IMR-90 (cell line): ENCODE measurements at regions not wholly inside any gene's neighbourhood (a gene's known extent, or its start where the extent isn't known, plus 50 kb on each side); places are given as distances from the start of the nearest gene placed in this dataset.

Experiments
- ATAC-seq: fragments of 200-7000 bp; cut with Tn5 transposase; 2 replicates; pipeline ENCODE4 v1.9.1; 2020; ENCODE audit warnings: low read depth, mild to moderate bottlenecking, moderate library complexity
- BruUV-seq: library from RNA; stranded (reverse); fragments of 400-500 nt; replicated peaks from 2 replicates; lab custom pipeline; 2021; lab: Mats Ljungman, UMichigan
- CTCF ChIA-PET: fragments of 300-600 bp; formaldehyde crosslinking; extraction: SDS; loops from one replicate; lab custom pipeline; 2021; ENCODE audit warnings: antibody characterized with exemption; lab: Yijun Ruan, JAX
- POLR2A ChIA-PET: fragments of 300-600 bp; sonication (Branson Sonifier 250); formaldehyde crosslinking; loops from one replicate; lab custom pipeline; 2022; ENCODE audit warnings: antibody characterized with exemption; ENCODE audit not compliant: unreplicated experiment; lab: Charles Lee
- DNase-seq: peaks from one replicate; pipeline ENCODE4 v3.0.0; 2013
- H2AFZ ChIP-seq: replicated peaks from 2 replicates; pipeline ENCODE3; 2013; ENCODE audit warnings: low read length, mild to moderate bottlenecking; ENCODE audit not compliant: poor library complexity
- H2AK5ac ChIP-seq: 2 replicates; pipeline ENCODE4 v1.6.1; 2013; ENCODE audit warnings: low read depth, low read length, inconsistent platforms
- H2AK9ac ChIP-seq: replicated peaks from 2 replicates; pipeline ENCODE3; 2013; ENCODE audit warnings: mild to moderate bottlenecking, low read depth, low read length, moderate library complexity; ENCODE audit not compliant: poor library complexity
- H2BK120ac ChIP-seq: 2 replicates; pipeline ENCODE4 v1.6.1; 2013; ENCODE audit warnings: low read depth, low read length, inconsistent platforms
- H2BK15ac ChIP-seq: 3 replicates; pipeline ENCODE4 v1.6.1; 2013; ENCODE audit warnings: low read depth, low read length, inconsistent platforms
- H2BK20ac ChIP-seq: 2 replicates; pipeline ENCODE4 v1.6.1; 2013; ENCODE audit warnings: low read depth, mild to moderate bottlenecking, inconsistent platforms, low read length, moderate library complexity
- H2BK5ac ChIP-seq: 2 replicates; pipeline ENCODE4 v1.6.1; 2013; ENCODE audit warnings: mild to moderate bottlenecking, low read depth, low read length, inconsistent platforms; ENCODE audit not compliant: poor library complexity, severe bottlenecking
- H3K14ac ChIP-seq: replicated peaks from 2 replicates; pipeline ENCODE4 v1.6.1; 2013; ENCODE audit warnings: low read depth, low read length, inconsistent platforms
- H3K18ac ChIP-seq: 2 replicates; pipeline ENCODE4 v1.6.1; 2013; ENCODE audit warnings: low read depth, low read length, control low read depth
- H3K23ac ChIP-seq: 2 replicates; pipeline ENCODE4 v1.6.1; 2013; ENCODE audit warnings: low read depth, low read length, inconsistent platforms
- H3K27ac ChIP-seq: 2 replicates; pipeline ENCODE4 v1.5.1; 2013; ENCODE audit warnings: mild to moderate bottlenecking, control low read depth, low read length; ENCODE audit not compliant: insufficient read depth
- H3K27me3 ChIP-seq: 2 replicates; pipeline ENCODE4 v1.6.1; 2013; ENCODE audit warnings: low read length; ENCODE audit not compliant: control insufficient read depth, insufficient read depth
- H3K36me3 ChIP-seq: 2 replicates; pipeline ENCODE4 v1.6.1; 2013; ENCODE audit warnings: low read length, mixed read lengths; ENCODE audit not compliant: control insufficient read depth, insufficient read depth
- H3K4ac ChIP-seq: 2 replicates; pipeline ENCODE4 v1.6.1; 2013; ENCODE audit warnings: low read depth, low read length, inconsistent platforms
- H3K4me1 ChIP-seq: 2 replicates; pipeline ENCODE4 v1.6.1; 2013; ENCODE audit warnings: low read length, mixed read lengths; ENCODE audit not compliant: control insufficient read depth, insufficient read depth
- H3K4me2 ChIP-seq: 2 replicates; pipeline ENCODE4 v1.6.1; 2013; ENCODE audit warnings: low read depth, mild to moderate bottlenecking, control low read depth, low read length, moderate library complexity
- H3K4me3 ChIP-seq: 2 replicates; pipeline ENCODE4 v1.5.1; 2013; ENCODE audit warnings: low read depth, mild to moderate bottlenecking, control low read depth, low read length, moderate library complexity; ENCODE audit not compliant: insufficient read depth
- H3K56ac ChIP-seq: 2 replicates; pipeline ENCODE4 v1.6.1; 2013; ENCODE audit warnings: low read length, inconsistent platforms; ENCODE audit not compliant: insufficient read depth; ENCODE audit errors: extremely low read depth
- H3K79me1 ChIP-seq, 2 experiments: 2 replicates each; pipeline ENCODE4 v1.6.1; 2013; ENCODE audit warnings: low read length in 2 of 2, inconsistent platforms in 1 of 2, low read depth in 1 of 2
- H3K9ac ChIP-seq: 2 replicates; pipeline ENCODE4 v1.6.1; 2013; ENCODE audit warnings: low read depth, low read length, control low read depth
- H3K9me1 ChIP-seq: 2 replicates; pipeline ENCODE4 v1.6.1; 2013; ENCODE audit warnings: low read length, inconsistent platforms; ENCODE audit not compliant: insufficient read depth
- H3K9me3 ChIP-seq: 2 replicates; pipeline ENCODE4 v1.6.1; 2013; ENCODE audit warnings: low read length; ENCODE audit not compliant: control insufficient read depth, insufficient read depth
- H4K20me1 ChIP-seq: 2 replicates; pipeline ENCODE4 v1.6.1; 2013; ENCODE audit warnings: low read length, inconsistent platforms; ENCODE audit not compliant: insufficient read depth
- H4K5ac ChIP-seq: 2 replicates; pipeline ENCODE4 v1.6.1; 2013; ENCODE audit warnings: mild to moderate bottlenecking, low read depth, low read length, control low read depth
- H4K8ac ChIP-seq, 2 experiments: 2 replicates each; pipeline ENCODE4 v1.6.1; 2013; ENCODE audit warnings: low read depth in 2 of 2, low read length in 2 of 2, control low read depth in 1 of 2, inconsistent platforms in 1 of 2
- H4K91ac ChIP-seq: 2 replicates; pipeline ENCODE4 v1.6.1; 2013; ENCODE audit warnings: low read depth, low read length, inconsistent platforms; ENCODE audit not compliant: insufficient read depth
- BHLHE40 ChIP-seq: fragments of 150-350 bp; IDR thresholded peaks from 2 replicates; pipeline ENCODE4 v1.6.1; 2016; ENCODE audit warnings: mild to moderate bottlenecking, low read depth, low read length
- CEBPB ChIP-seq: IDR thresholded peaks from 2 replicates; pipeline ENCODE4 v1.6.1; 2012; ENCODE audit warnings: low read depth, low read length, improper control_type of control experiment
- CHD1 ChIP-seq: IDR thresholded peaks from 2 replicates; pipeline ENCODE4 v1.6.1; 2012; ENCODE audit warnings: low read depth, low read length, improper control_type of control experiment
- CTCF ChIP-seq: conservative IDR thresholded peaks from 2 replicates; pipeline ENCODE4 v1.5.1; 2012; ENCODE audit warnings: mild to moderate bottlenecking, low read depth, low read length, improper control_type of control experiment
- ELK1 ChIP-seq: fragments of 150-350 bp; IDR thresholded peaks from 2 replicates; pipeline ENCODE4 v1.6.1; 2016; ENCODE audit warnings: low read depth, mild to moderate bottlenecking, low read length, moderate library complexity, borderline replicate concordance
- FOS ChIP-seq: fragments of 150-350 bp; IDR thresholded peaks from 2 replicates; pipeline ENCODE4 v1.6.1; 2016; ENCODE audit warnings: low read depth, low read length
- MAFK ChIP-seq: IDR thresholded peaks from 2 replicates; pipeline ENCODE4 v1.6.1; 2012; ENCODE audit warnings: low read depth, low read length, improper control_type of control experiment
- MAZ ChIP-seq: IDR thresholded peaks from 2 replicates; pipeline ENCODE4 v1.6.1; 2012; ENCODE audit warnings: low read depth, mild to moderate bottlenecking, low read length, improper control_type of control experiment, moderate library complexity, borderline replicate concordance
- MXI1 ChIP-seq: IDR thresholded peaks from 2 replicates; pipeline ENCODE4 v1.6.1; 2012; ENCODE audit warnings: low read depth, mild to moderate bottlenecking, low read length, moderate library complexity, borderline replicate concordance
- NFE2L2 ChIP-seq: fragments of 150-350 bp; IDR thresholded peaks from 2 replicates; pipeline ENCODE4 v1.6.1; 2016; ENCODE audit warnings: low read depth, mild to moderate bottlenecking, low read length
- POLR2A ChIP-seq: IDR thresholded peaks from 2 replicates; pipeline ENCODE4 v1.6.1; 2012; ENCODE audit warnings: mild to moderate bottlenecking, low read depth, low read length
- RAD21 ChIP-seq: IDR thresholded peaks from 2 replicates; pipeline ENCODE4 v1.6.1; 2012; ENCODE audit warnings: low read length, improper control_type of control experiment
- RCOR1 ChIP-seq: IDR thresholded peaks from 2 replicates; pipeline ENCODE4 v1.6.1; 2012; ENCODE audit warnings: mild to moderate bottlenecking, low read length, improper control_type of control experiment; ENCODE audit not compliant: insufficient replicate concordance
- RFX5 ChIP-seq: IDR thresholded peaks from 2 replicates; pipeline ENCODE4 v1.8.0; 2012; ENCODE audit warnings: low read depth, mild to moderate bottlenecking, low read length, moderate library complexity
- SMC3 ChIP-seq: fragments of 150-350 bp; IDR thresholded peaks from 2 replicates; pipeline ENCODE4 v1.6.1; 2016; ENCODE audit warnings: low read depth, mild to moderate bottlenecking, antibody characterized with exemption, low read length, moderate library complexity
- WGBS, 2 experiments: methylation state at CpG; one replicate each; pipeline versions ENCODE4 v1.1.5 to v1.1.7; 2013; ENCODE audit warnings: missing lambda C conversion rate in 2 of 2; ENCODE audit not compliant: insufficient read length in 1 of 2; ENCODE audit errors: extremely low coverage in 2 of 2; 5-methylcytosine and 5-hydroxymethylcytosine counted together
- dilution Hi-C: fragments of 300-500 bp; cut with HindIII; formaldehyde crosslinking; loops from one replicate; pipeline ENCODE4 v1.14.3; 2018; ENCODE audit warnings: low sequenced_read_pairs; ENCODE audit not compliant: unreplicated experiment
- in situ Hi-C: fragments of 300-500 bp; cut with MboI; formaldehyde crosslinking; loops from 3 replicates; pipeline ENCODE4 v1.14.3; 2019; ENCODE audit warnings: low sequenced_read_pairs, inconsistent platforms, mixed read lengths
- intact Hi-C: fragments of 100-400 bp; cut with micrococcal nuclease; formaldehyde crosslinking; loops from 2 replicates; pipeline ENCODE4 v1.10.0; 2022
- TF ChIP-seq, protein P1 (sequence below): fragments of 150-350 bp; IDR thresholded peaks from 2 replicates; pipeline ENCODE4 v1.6.1; 2017; ENCODE audit warnings: mild to moderate bottlenecking, antibody characterized with exemption, low read length, low read depth

DNA sequence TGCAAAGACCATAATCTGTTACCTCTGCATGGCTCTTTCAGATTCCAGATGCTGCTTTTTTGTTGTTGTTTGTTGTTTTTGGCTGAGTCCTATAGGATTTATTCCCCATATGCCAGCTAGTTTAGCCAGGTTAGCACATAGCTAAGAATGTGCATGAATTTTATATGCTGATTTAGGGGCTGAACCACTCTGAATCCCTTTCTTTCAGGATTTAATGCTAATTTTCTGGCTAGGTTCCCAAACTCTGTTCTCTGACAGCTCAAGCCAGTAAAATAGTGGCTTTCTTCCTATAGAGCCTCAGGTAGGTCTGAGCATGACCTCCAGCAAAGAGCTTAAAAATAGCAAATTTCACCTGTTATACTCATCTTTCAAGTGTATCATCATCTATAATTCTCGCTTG, 521.4 kb downstream of the CAAP1 start:
- Histone ChIP-seq H4K8ac (no peak overlapping the region), H2AK5ac (no peak overlapping the region), H3K4me3 (no peak overlapping the region), H3K23ac (no peak overlapping the region), H2BK15ac (no peak overlapping the region), H3K14ac (no peak overlapping the region), H4K20me1 (no peaks in the 10 kb centered on the region), H3K56ac (no peak overlapping the region), H3K27me3 (no peaks in the 10 kb centered on the region), H3K9ac (no peak overlapping the region), H2BK20ac (no peak overlapping the region), H2AFZ (no peak overlapping the region), H3K27ac (no peak overlapping the region), H2BK120ac (no peak overlapping the region), H4K5ac (no peak overlapping the region), H3K4ac (no peak overlapping the region), H3K4me1 (no peaks in the 10 kb centered on the region), H2AK9ac (no peak overlapping the region), H3K4me2 (no peak overlapping the region), H3K9me1 (no peaks in the 10 kb centered on the region), H4K91ac (no peak overlapping the region), H3K18ac (no peak overlapping the region), H3K79me1 (no peaks in the 10 kb centered on the region), H3K36me3 (no peaks in the 10 kb centered on the region), H2BK5ac (no peak overlapping the region), H3K9me3 (no peaks in the 10 kb centered on the region)
- TF ChIP-seq POLR2A, result no peak
- no peak for TF ChIP-seq RCOR1
- TF ChIP-seq MAZ, result no peak
- no peak for TF ChIP-seq FOS
- TF ChIP-seq MXI1, result no peak
- no peak for TF ChIP-seq CTCF
- no peak for TF ChIP-seq NFE2L2
- no peak for TF ChIP-seq BHLHE40
- TF ChIP-seq ELK1, result no peak
- TF ChIP-seq RFX5, result no peak
- no peak for TF ChIP-seq MAFK
- no peak for TF ChIP-seq RAD21
- no peak for TF ChIP-seq CEBPB
- TF ChIP-seq CHD1, result no peak
- TF ChIP-seq SMC3, result no peak
- TF ChIP-seq, protein P1, sequence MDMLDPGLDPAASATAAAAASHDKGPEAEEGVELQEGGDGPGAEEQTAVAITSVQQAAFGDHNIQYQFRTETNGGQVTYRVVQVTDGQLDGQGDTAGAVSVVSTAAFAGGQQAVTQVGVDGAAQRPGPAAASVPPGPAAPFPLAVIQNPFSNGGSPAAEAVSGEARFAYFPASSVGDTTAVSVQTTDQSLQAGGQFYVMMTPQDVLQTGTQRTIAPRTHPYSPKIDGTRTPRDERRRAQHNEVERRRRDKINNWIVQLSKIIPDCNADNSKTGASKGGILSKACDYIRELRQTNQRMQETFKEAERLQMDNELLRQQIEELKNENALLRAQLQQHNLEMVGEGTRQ, result no peak
- dilution Hi-C loops, result no loop called here
- no peak for DNase-seq
- no peak for ATAC-seq
- no CpG with 5 or more reads among the region's 1 CpG for whole genome bisulfite sequencing, 2 experiments
- intact Hi-C loops, result no loop called here
- in situ Hi-C loops, result no loop called here
- no TSS peak for BruUV-seq
- ChIA-PET CTCF (no interaction called here), POLR2A (no interaction called here)
